Neural cell (in vitro differentiated cells): ENCODE measurements at regions not wholly inside any gene's neighbourhood (a gene's known extent, or its start where the extent isn't known, plus 50 kb on each side); places are given as distances from the start of the nearest gene placed in this dataset.

Experiments
- H2AFZ ChIP-seq: fragments of 200-600, 300-800 bp; sonication (generic), shearing (Covaris generic); 2 replicates; pipeline ENCODE4 v1.6.0; 2014; ENCODE audit warnings: low read depth, mild to moderate bottlenecking, antibody characterized with exemption, low read length, moderate library complexity
- H3F3A ChIP-seq: fragments of 200-600 bp; shearing (Covaris generic); 2 replicates; pipeline ENCODE4 v1.6.1; 2016; ENCODE audit warnings: mild to moderate bottlenecking, moderate library complexity, mixed read lengths, antibody characterized with exemption, low read length; ENCODE audit not compliant: insufficient read depth, poor library complexity, severe bottlenecking
- H3K27ac ChIP-seq: fragments of 200-600, 300-800 bp; sonication (generic), shearing (Covaris generic); 2 replicates; pipeline ENCODE4 v1.5.1; 2014; ENCODE audit warnings: mild to moderate bottlenecking, low read length, moderate library complexity
- H3K27me3 ChIP-seq: fragments of 300-800, 200-600 bp; sonication (generic), shearing (Covaris generic); 2 replicates; pipeline ENCODE4 v1.6.0; 2014; ENCODE audit warnings: mild to moderate bottlenecking, low read depth, low read length, moderate library complexity; ENCODE audit not compliant: insufficient read depth
- H3K36me3 ChIP-seq: fragments of 300-800, 200-600 bp; sonication (generic), shearing (Covaris generic); 2 replicates; pipeline ENCODE4 v1.5.1; 2014; ENCODE audit warnings: mild to moderate bottlenecking, antibody characterized with exemption, low read length, moderate library complexity; ENCODE audit not compliant: insufficient read depth
- H3K4me2 ChIP-seq: fragments of 300-800, 200-600 bp; sonication (generic), shearing (Covaris generic); 2 replicates; pipeline ENCODE4 v1.6.0; 2014; ENCODE audit warnings: mild to moderate bottlenecking, low read length
- H3K4me3 ChIP-seq: fragments of 300-800, 200-600 bp; sonication (generic), shearing (Covaris generic); 2 replicates; pipeline ENCODE4 v1.5.1; 2014; ENCODE audit warnings: mild to moderate bottlenecking, low read length, moderate library complexity
- H3K79me2 ChIP-seq: fragments of 200-600 bp; shearing (Covaris generic); replicated peaks from 2 replicates; pipeline ENCODE4 v1.6.0; 2014; ENCODE audit warnings: mild to moderate bottlenecking, low read length, moderate library complexity; ENCODE audit not compliant: insufficient read depth
- H3K9ac ChIP-seq: fragments of 300-800, 200-600 bp; sonication (generic), shearing (Covaris generic); 2 replicates; pipeline ENCODE4 v1.6.1; 2016; ENCODE audit warnings: mild to moderate bottlenecking, low read length, mixed read lengths
- H3K9me2 ChIP-seq: fragments of 200-600 bp; shearing (Covaris generic); 2 replicates; pipeline ENCODE4 v1.6.1; 2016; ENCODE audit warnings: mild to moderate bottlenecking, low read length, mixed read lengths; ENCODE audit not compliant: insufficient read depth
- H3K9me3 ChIP-seq: fragments of 200-600, 300-800 bp; sonication (generic), shearing (Covaris generic); 2 replicates; pipeline ENCODE4 v1.6.1; 2016; ENCODE audit warnings: mild to moderate bottlenecking, mixed run types, low read length, moderate library complexity, mixed read lengths
- H4K20me1 ChIP-seq: fragments of 200-600 bp; shearing (Covaris generic); 2 replicates; pipeline ENCODE4 v1.6.1; 2016; ENCODE audit warnings: mild to moderate bottlenecking, mixed run types; ENCODE audit not compliant: insufficient read depth
- CTCF ChIP-seq: fragments of 450-650 bp; IDR thresholded peaks from 2 replicates; pipeline ENCODE4 v1.5.1; 2014; ENCODE audit warnings: antibody characterized with exemption, mild to moderate bottlenecking, moderate library complexity; ENCODE audit not compliant: poor library complexity, severe bottlenecking
- EZH2 ChIP-seq: fragments of 200-600, 300-800 bp; shearing (Covaris generic), sonication (generic); IDR thresholded peaks from 2 replicates; pipeline ENCODE4 v1.6.1; 2014; ENCODE audit warnings: antibody characterized with exemption, low read length, borderline replicate concordance, mild to moderate bottlenecking; ENCODE audit not compliant: insufficient read depth, poor library complexity, severe bottlenecking
- POLR2AphosphoS5 ChIP-seq: IDR thresholded peaks from 2 replicates; pipeline ENCODE4 v1.6.1; 2012
- RAD21 ChIP-seq: fragments of 450-650 bp; conservative IDR thresholded peaks from 2 replicates; pipeline ENCODE4 v1.6.1; 2014; ENCODE audit warnings: antibody characterized with exemption, mild to moderate bottlenecking, moderate library complexity
- TAF1 ChIP-seq: IDR thresholded peaks from 2 replicates; pipeline ENCODE4 v1.6.1; 2012; ENCODE audit warnings: low read depth

DNA sequence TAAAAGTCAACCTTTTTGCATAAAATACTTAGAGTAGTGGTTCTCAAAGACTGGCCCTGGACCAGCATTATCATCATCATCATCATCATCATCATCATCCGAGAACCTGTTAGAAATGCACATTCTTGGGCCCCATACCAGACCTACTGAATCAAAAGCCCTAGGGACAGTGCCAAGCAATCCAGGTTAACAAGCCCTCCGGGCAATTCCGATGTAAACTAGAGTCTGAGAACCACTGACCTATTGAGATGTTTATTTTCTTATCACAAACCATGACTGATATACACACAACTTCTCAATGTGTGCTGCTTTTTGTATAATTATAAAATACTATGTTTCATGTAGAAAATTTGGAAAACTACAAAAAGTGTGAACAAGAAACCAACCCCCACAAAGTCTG lies 133.4 kb upstream of the GATB start:
- Histone ChIP-seq H3K9me2 (no peaks in the 10 kb centered on the region), H3K9ac (no peak overlapping the region), H4K20me1 (no peaks in the 10 kb centered on the region), H3K4me2 (no peak overlapping the region), H3K27me3 (peaks cover 3% of the 10 kb centered on the region), H3K4me3 (no peak overlapping the region), H3K36me3 (no peaks in the 10 kb centered on the region), H3K9me3 (no peaks in the 10 kb centered on the region), H3F3A (no peaks in the 10 kb centered on the region), H3K27ac (no peak overlapping the region), H2AFZ (no peak overlapping the region), H3K79me2 (no peaks in the 10 kb centered on the region)
- no peak for TF ChIP-seq POLR2AphosphoS5

DNA sequence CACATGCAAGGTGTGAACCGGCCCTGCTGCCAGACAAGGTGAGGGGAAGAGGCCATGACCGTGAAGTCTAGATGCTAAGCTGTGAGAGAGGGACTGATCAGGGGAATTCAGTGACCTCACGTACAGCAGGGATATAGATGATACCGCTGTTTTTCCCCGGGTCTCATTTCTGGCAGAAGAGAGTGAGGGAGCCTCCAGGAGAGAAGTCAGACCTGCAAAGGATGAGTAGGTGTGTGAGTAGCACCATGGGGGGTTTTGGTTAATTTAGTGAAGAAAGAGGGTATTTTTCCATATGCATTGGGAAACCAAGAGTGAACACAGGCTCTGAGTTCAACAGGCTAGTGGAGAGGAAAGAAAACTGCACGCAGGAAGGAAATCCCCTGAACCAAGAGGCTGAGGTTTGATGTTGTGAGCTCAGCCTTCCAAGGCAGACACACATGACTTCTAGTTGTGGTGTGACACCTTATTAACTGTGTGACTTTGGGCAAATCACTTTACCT lies 127.6 kb upstream of the GATB start:
- Histone ChIP-seq H3K9ac (no peak overlapping the region), H3K27me3 (no peaks in the 10 kb centered on the region), H3F3A (no peaks in the 10 kb centered on the region), H3K4me2 (no peak overlapping the region), H3K9me2 (no peaks in the 10 kb centered on the region), H3K9me3 (no peaks in the 10 kb centered on the region), H3K4me3 (no peak overlapping the region), H2AFZ (no peak overlapping the region), H3K36me3 (no peaks in the 10 kb centered on the region), H3K79me2 (no peaks in the 10 kb centered on the region), H4K20me1 (no peaks in the 10 kb centered on the region), H3K27ac (no peak overlapping the region)
- TF ChIP-seq POLR2AphosphoS5 = no peak
- no peak for TF ChIP-seq RAD21
- no peak for TF ChIP-seq CTCF
- no peak for TF ChIP-seq EZH2
- no peak for TF ChIP-seq TAF1

DNA sequence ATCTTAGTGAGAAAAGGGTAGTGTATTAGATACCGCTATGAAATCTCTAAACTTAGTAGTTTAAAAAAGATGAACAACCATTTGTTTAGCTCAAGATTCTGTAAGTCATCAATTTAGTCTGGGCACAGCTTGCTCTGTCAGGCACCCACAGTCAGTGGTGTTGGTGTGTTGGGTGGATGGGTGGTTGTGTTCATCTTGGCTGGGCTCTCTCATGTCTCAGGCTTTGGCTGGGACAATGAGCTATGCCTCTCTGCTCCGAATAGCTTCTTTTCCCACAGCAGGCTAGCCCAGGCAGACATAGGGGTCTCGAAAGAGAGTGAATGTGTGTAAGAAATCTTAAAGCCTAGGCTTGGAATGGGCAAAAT lies 127.0 kb upstream of the GATB start:
- Histone ChIP-seq H3K9me3 (no peaks in the 10 kb centered on the region), H3K4me3 (no peak overlapping the region), H3K36me3 (no peaks in the 10 kb centered on the region), H3K9me2 (no peaks in the 10 kb centered on the region), H3K9ac (no peak overlapping the region), H3K27ac (no peak overlapping the region), H4K20me1 (no peaks in the 10 kb centered on the region), H3K79me2 (no peaks in the 10 kb centered on the region), H3K27me3 (no peaks in the 10 kb centered on the region), H2AFZ (no peak overlapping the region), H3F3A (no peaks in the 10 kb centered on the region), H3K4me2 (no peak overlapping the region)
- TF ChIP-seq CTCF = no peak
- TF ChIP-seq RAD21 = no peak
